ENCODE measurements at regions not wholly inside any gene's neighbourhood (a gene's known extent, or its start where the extent isn't known, plus 50 kb on each side); places are given as distances from the start of the nearest gene placed in this dataset.
A peak's percentile ranks its signal among the peaks of the same experiment; 100 is the strongest.

GRCh38 chr12:40622246-40622838 lies 69.9 kb upstream of the CNTN1 start:
- peak; percentile 18 for DNase-seq

GRCh38 chr12:40632171-40632570 lies 60.1 kb upstream of the CNTN1 start:
- DNase-seq: no peak

GRCh38 chr12:40632933-40633332 lies 59.3 kb upstream of the CNTN1 start:
- no peak for DNase-seq

GRCh38 chr12:40634517-40635131 lies 57.6 kb upstream of the CNTN1 start:
- no peak for DNase-seq

GRCh38 chr12:40635141-40635731 lies 57.0 kb upstream of the CNTN1 start:
- DNase-seq: no peak

Measured in NCI-H146 (cell line).